Mucosa of descending colon (tissue), 3 donors: ENCODE measurements at regions not wholly inside any gene's neighbourhood (a gene's known extent, or its start where the extent isn't known, plus 50 kb on each side); places are given as distances from the start of the nearest gene placed in this dataset.

ENCODE experiments used
- ATAC-seq: fragments of 200-7000 bp; cut with Tn5 transposase; one replicate; pipeline ENCODE4 v1.9.1; 2020; ENCODE audit warnings: mild to moderate bottlenecking, moderate library complexity
- DNase-seq, 3 donors: peaks; one replicate each; pipeline ENCODE4 v3.0.0-alpha.2; 2020
- H3K36me3 ChIP-seq: fragments of 200-600 bp; one replicate; pipeline ENCODE4 v1.8.0; 2021; ENCODE audit warnings: low read depth, mild to moderate bottlenecking
- H3K4me1 ChIP-seq: fragments of 200-600 bp; one replicate; pipeline ENCODE4 v1.8.0; 2021; ENCODE audit warnings: low read depth, mild to moderate bottlenecking
- H3K4me3 ChIP-seq: fragments of 200-600 bp; one replicate; pipeline ENCODE4 v1.8.0; 2021; ENCODE audit warnings: mild to moderate bottlenecking
- H3K9me3 ChIP-seq: fragments of 200-600 bp; one replicate; pipeline ENCODE4 v1.8.0; 2021; ENCODE audit warnings: mild to moderate bottlenecking
- intact Hi-C, 2 donors: fragments of 100-400 bp; cut with DNase I in 1 of 2; cut with micrococcal nuclease in 1 of 2; formaldehyde crosslinking; loops; one replicate each; pipeline versions ENCODE4 v1.11.0 to v1.11.1; 2022; cut with DNase I, micrococcal nuclease
- TF ChIP-seq, protein P1 (sequence below): fragments of 200-600 bp; IDR thresholded peaks from one replicate; pipeline ENCODE4 v1.8.0; 2022; ENCODE audit warnings: antibody characterized with exemption, mild to moderate bottlenecking
- donor health status: DM: no; HTN: no; CAD: no; lungs with moderate emphysema.
- donor health status: DM: no; HTN: no; CAD: no.
- donor health status: DM: no; HTN: yes; CAD: no.

DNA sequence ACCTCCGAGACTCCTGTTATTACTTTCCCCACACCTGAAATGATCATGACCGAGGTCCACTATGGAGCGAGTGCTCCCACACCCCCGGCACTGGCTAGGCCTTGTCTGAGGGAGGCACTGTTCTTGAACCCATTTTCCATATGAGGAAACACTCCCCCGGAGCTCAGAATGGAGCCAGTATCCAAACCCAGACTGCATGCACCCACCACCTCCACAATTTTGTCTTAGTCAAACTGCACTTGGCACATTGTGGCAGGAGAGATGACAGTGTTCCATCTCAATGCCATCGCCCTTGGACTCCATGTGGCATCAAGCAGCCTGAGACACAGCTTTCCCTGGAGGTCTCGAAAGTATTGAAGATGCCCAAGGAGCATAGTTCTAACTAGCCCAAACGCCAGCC is 154.1 kb downstream of the NUP210 start:
- H3K36me3 ChIP-seq = no peaks in the 10 kb centered on the region
- H3K4me3 ChIP-seq = no peak overlapping the region
- no peaks in the 10 kb centered on the region for H3K9me3 ChIP-seq
- H3K4me1 ChIP-seq = no peaks in the 10 kb centered on the region
- DNase-seq (no peak), ATAC-seq (no peak)
- TF ChIP-seq, protein P1, sequence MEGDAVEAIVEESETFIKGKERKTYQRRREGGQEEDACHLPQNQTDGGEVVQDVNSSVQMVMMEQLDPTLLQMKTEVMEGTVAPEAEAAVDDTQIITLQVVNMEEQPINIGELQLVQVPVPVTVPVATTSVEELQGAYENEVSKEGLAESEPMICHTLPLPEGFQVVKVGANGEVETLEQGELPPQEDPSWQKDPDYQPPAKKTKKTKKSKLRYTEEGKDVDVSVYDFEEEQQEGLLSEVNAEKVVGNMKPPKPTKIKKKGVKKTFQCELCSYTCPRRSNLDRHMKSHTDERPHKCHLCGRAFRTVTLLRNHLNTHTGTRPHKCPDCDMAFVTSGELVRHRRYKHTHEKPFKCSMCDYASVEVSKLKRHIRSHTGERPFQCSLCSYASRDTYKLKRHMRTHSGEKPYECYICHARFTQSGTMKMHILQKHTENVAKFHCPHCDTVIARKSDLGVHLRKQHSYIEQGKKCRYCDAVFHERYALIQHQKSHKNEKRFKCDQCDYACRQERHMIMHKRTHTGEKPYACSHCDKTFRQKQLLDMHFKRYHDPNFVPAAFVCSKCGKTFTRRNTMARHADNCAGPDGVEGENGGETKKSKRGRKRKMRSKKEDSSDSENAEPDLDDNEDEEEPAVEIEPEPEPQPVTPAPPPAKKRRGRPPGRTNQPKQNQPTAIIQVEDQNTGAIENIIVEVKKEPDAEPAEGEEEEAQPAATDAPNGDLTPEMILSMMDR = no peak
- intact Hi-C loops = no loop called here

DNA sequence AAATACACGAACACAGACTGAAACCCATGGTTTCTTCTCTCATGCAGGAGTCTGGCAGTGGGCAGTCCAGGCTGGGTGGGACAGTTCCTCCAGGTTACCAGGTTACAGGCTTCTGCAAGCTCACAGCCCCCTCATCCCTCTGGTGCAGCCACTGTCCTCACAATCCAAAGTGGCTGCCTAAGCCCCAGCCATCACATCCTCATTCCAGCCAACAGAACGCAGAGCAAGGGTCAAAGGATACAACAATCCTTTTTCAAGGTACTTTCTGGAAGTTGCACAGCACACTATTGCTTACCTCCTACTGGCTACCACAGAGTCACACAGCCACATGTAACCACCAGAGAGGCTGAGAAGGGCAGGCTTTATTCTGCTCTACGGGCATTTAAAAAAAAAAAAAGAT is 154.6 kb downstream of the NUP210 start:
- TF ChIP-seq, protein P1 = no peak
- peak in 1 of 3 donors; percentile 7 for DNase-seq
- Histone ChIP-seq H3K4me3 (no peak overlapping the region), H3K4me1 (no peaks in the 10 kb centered on the region), H3K36me3 (no peaks in the 10 kb centered on the region), H3K9me3 (no peaks in the 10 kb centered on the region)
- ATAC-seq = no peak
- intact Hi-C loops = no loop called here

DNA sequence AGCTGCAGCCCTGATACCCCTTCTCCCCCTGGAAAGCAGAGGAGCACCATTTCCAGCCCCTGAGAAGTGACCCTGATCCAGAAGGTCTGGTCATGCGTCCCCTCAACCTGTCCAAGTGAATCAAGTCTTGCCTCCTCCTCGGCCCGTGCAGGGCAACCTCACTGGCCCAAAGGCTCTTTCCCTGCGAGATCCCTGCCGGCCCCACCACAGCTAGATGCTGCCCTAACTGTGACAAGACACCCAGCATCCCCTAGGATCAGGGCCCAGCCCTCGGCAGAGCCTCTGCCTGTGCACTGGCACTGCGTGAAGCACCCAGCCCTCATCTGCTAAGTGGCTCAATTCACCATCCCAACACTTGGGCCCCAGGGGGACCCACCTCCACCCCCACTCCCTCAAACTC is 155.1 kb downstream of the NUP210 start:
- H3K4me1 ChIP-seq = no peaks in the 10 kb centered on the region
- ATAC-seq = no peak
- H3K9me3 ChIP-seq = no peaks in the 10 kb centered on the region
- intact Hi-C loops = no loop called here
- TF ChIP-seq, protein P1 = no peak
- H3K4me3 ChIP-seq = no peak overlapping the region
- DNase-seq = peak in 1 of 3 donors; percentile 21
- H3K36me3 ChIP-seq = no peaks in the 10 kb centered on the region

DNA sequence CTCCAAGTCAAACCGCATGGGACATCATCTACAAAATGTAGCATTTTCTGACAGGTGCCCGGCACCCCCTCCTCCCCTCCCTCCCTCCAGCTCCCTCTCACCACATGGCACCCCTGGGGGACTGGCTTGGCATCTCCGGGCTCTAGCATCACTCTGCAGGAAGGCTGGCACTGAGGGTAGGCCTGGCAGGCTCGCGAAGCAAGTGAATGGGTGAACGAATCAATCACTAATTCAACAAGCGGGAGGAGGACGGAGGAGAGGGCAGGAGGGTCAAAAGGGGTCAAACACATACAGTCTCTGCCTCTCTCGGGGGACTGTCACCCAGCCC is 155.7 kb downstream of the NUP210 start:
- Histone ChIP-seq H3K9me3 (no peaks in the 10 kb centered on the region), H3K4me1 (no peaks in the 10 kb centered on the region), H3K4me3 (no peak overlapping the region), H3K36me3 (no peaks in the 10 kb centered on the region)
- DNase-seq (peak in 1 of 3 donors; percentile 7), ATAC-seq (no peak)
- intact Hi-C loops = no loop called here
- TF ChIP-seq, protein P1 = no peak

DNA sequence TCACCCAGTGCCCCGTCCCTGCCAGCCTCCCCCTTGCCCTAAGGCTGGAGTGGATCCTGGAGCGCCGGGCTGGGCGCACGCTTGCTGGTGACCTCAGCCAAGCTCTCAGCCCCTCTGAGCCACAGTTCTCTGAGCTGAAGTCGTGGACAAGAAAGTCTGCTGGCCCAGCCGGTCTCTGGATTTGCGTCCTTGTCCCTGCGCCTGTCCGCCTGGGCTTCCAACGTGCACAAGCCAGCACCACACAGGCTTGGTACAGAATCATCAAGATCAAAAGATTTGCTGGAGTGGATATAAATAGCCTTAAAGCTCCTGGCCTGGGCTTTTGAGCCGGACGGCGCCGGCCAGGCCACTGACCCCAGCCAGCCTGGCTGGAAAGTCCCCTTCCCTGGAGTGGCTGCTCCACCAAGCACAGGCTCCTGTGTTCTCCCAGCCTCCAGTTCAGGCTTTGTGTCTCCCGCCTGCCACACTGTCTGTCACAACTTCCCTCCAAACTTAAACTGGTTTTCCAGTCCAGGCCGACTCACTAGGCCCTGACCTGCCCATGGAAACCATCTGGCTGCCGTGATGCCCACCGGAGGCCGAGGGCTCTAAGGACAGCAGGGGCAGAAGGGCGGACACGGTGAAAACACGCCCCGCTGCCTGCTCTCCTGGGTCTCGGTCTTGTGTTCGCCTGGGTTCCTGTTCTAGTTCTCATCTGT is 156.2 kb downstream of the NUP210 start:
- no peak for ATAC-seq
- H3K9me3 ChIP-seq = no peaks in the 10 kb centered on the region
- TF ChIP-seq, protein P1 = no peak
- no peaks in the 10 kb centered on the region for H3K4me1 ChIP-seq
- H3K36me3 ChIP-seq = no peaks in the 10 kb centered on the region
- intact Hi-C loops = no loop called here
- DNase-seq = peak in 1 of 3 donors; percentile 36
- no peak overlapping the region for H3K4me3 ChIP-seq
